ENCODE measurements at regions not wholly inside any gene's neighbourhood (a gene's known extent, or its start where the extent isn't known, plus 50 kb on each side); places are given as distances from the start of the nearest gene placed in this dataset.

GRCh38 chr3:107432646-107433045 lies 55.4 kb downstream of the CCDC54 start:
- no peak for DNase-seq (ENCODE audit: low spot score)
- TF ChIP-seq CTCF (IDR thresholded peaks at IDR 0.05; ENCODE audit: extremely low read depth, missing control alignments) = no peak

- no peak for DNase-seq (ENCODE audit: low spot score)
- no peak for TF ChIP-seq CTCF (IDR thresholded peaks at IDR 0.05; ENCODE audit: extremely low read depth, missing control alignments)
These were observed 58.8 kb downstream of the CCDC54 start for GRCh38 chr3:107436029-107436428.

GRCh38 chr3:107438671-107439070 lies 61.4 kb downstream of the CCDC54 start:
- TF ChIP-seq CTCF (IDR thresholded peaks at IDR 0.05; ENCODE audit: extremely low read depth, missing control alignments) = no peak
- DNase-seq (ENCODE audit: low spot score) = no peak

GRCh38 chr3:107441617-107442016 lies 64.4 kb downstream of the CCDC54 start:
- no peak for DNase-seq (ENCODE audit: low spot score)
- TF ChIP-seq CTCF (IDR thresholded peaks at IDR 0.05; ENCODE audit: extremely low read depth, missing control alignments) = no peak

- no peak for DNase-seq (ENCODE audit: low spot score)
- no peak for TF ChIP-seq CTCF (IDR thresholded peaks at IDR 0.05; ENCODE audit: extremely low read depth, missing control alignments)
These were observed 66.2 kb downstream of the CCDC54 start for GRCh38 chr3:107443461-107443860.

- TF ChIP-seq CTCF (IDR thresholded peaks at IDR 0.05; ENCODE audit: extremely low read depth, missing control alignments) = no peak
These were observed 69.5 kb downstream of the CCDC54 start for GRCh38 chr3:107446706-107447105.

GRCh38 chr3:107450254-107450893 lies 72.4 kb upstream of the BBX start:
- DNase-seq (ENCODE audit: low spot score) = no peak
- TF ChIP-seq CTCF (IDR thresholded peaks at IDR 0.05; ENCODE audit: extremely low read depth, missing control alignments) = no peak

More at GRCh38 chr3:107446706-107447105, 69.5 kb downstream of the CCDC54 start:
- DNase-seq (ENCODE audit: low spot score) = no peak

Data from GM20000 (cell line).